ENCODE measurements at regions not wholly inside any gene's neighbourhood (a gene's known extent, or its start where the extent isn't known, plus 50 kb on each side); places are given as distances from the start of the nearest gene placed in this dataset.

DNA sequence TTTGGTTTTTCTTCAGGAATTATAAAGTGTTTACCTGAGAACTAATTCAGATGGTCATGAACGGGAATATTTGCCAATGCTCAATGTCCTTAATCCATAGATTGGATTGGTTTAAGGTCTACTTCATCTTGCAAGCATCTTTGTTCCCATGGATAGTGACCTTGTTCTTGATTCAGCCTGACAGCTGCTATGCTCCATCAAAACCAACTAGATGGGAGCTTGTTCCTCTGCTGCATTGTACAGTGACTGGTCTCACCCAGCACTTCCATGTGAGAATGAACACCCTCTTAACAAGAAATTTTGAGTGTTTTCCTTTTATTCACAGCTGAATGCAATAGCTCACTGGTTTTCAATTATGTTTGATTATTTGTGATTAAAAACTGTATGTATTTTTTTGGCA is 312.6 kb upstream of the ACTBL2 start (continued):
- TF ChIP-seq CHD1 (IDR thresholded peaks at IDR 0.05; ENCODE audit: low read depth, low read length) (no peak), POLR2AphosphoS5 (IDR thresholded peaks at IDR 0.05; ENCODE audit: low read depth, low read length) (no peak), RFX5 (IDR thresholded peaks at IDR 0.05; ENCODE audit: borderline replicate concordance, low read depth, low read length) (no peak), KDM4A (IDR thresholded peaks at IDR 0.05; ENCODE audit: low read depth, low read length, severe bottlenecking) (no peak), CREB1 (IDR thresholded peaks at IDR 0.05) (no peak), GABPA (IDR thresholded peaks at IDR 0.05; ENCODE audit: borderline replicate concordance, insufficient read depth, low read length) (no peak), MAFK (IDR thresholded peaks at IDR 0.05; ENCODE audit: low read depth, low read length) (no peak), SP2 (IDR thresholded peaks at IDR 0.05; ENCODE audit: low read length) (no peak), SUZ12 (IDR thresholded peaks at IDR 0.05; ENCODE audit: low read length) (no peak)

Measured in H1 (cell line).